T follicular helper cell (primary cell): ENCODE measurements at regions not wholly inside any gene's neighbourhood (a gene's known extent, or its start where the extent isn't known, plus 50 kb on each side); places are given as distances from the start of the nearest gene placed in this dataset.
"Not testable (repeated sequence)": the region's sequence is repeated elsewhere in the genome, so short reads cannot be mapped to it uniquely, and the experiment has no call there.

Experiments used
- DNase-seq: peaks from one replicate; pipeline ENCODE4 v3.0.0-alpha.2; 2020; ENCODE audit warnings: low read depth

- no peak for DNase-seq
These were observed 272.0 kb upstream of the RGMA start for GRCh38 chr15:93360976-93361375.

DNA sequence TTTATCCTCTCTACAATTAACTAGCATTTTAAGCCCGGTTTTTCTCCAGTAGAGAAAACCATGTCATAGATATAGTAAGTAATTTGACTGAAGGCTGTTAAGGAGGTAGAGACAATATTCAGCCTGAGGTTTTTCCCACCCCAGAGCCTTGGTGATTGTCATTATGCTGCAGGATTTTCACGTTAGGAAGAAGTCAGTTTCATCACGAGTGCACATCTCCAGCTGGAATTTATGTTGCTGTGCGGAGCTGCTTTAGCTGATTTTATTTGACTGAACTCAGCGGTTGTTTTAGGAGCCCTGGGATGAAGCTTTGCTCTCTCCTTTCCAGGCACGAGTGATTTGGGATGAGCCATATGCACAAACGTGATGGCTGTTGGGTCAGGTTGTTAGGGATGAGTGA lies 271.3 kb upstream of the RGMA start:
- DNase-seq = no peak

- no peak for DNase-seq
These were observed 270.6 kb upstream of the RGMA start for GRCh38 chr15:93359425-93360131.

DNA sequence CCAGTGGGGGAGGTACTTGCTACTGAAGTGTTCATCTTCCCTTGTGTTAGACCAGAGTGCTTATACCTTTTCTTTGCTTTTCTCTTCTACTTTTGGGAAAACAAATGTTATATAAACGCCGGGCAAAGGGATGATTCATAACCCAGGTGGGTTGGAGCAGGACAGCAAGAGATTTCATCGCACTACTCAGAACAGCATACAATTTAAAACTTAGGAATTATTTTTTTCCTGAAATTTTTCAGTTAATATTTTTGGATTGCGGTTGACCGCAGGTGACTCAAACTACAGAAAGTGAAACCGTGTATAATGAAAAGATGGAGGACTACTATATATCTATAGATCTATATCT lies 270.0 kb upstream of the RGMA start:
- DNase-seq = no peak

DNA sequence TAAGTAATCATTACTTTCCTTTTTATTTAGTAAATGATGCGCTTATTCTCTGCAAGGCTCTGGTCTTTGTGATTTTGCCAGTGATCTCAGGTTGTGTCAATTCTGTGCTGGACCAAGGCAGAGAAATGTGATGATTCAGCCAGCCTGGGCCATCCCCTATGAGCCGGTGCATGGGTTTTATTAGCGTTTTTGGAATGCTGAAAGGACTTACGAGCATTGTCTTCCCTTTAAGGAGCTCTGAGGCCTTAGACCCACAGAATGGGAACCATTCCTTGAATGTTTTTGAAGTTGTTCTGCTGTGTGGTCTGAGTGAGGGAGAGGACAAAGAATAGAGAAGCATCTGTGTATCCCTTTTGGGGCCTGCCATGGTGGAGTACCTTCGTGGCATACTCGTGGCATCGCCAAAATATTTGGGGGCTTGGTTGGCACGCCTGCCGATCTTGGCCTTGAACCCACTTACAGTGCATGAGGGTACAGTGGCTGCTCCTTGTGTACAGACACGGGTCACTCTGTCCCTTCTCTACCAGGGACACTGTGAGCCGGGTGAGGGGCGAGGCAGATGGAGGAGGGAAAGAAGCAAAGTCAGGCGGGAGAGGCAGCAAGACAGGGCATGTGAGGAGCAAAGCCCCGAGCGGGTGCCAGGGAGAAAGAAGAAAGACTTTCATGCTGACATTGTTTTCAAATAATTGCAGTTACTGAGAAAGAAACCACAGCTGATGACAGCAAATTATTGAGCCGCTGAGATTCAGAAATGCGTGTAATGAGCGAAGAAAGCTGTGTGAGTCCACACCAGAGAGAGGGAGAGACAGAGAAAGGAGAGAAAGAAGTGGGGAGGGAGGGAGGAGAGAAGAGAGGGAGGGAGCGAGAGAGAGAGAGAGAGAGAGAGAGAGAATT lies 269.4 kb upstream of the RGMA start:
- no peak for DNase-seq

GRCh38 chr15:93348711-93349545 lies 259.9 kb upstream of the RGMA start:
- no peak for DNase-seq

DNA sequence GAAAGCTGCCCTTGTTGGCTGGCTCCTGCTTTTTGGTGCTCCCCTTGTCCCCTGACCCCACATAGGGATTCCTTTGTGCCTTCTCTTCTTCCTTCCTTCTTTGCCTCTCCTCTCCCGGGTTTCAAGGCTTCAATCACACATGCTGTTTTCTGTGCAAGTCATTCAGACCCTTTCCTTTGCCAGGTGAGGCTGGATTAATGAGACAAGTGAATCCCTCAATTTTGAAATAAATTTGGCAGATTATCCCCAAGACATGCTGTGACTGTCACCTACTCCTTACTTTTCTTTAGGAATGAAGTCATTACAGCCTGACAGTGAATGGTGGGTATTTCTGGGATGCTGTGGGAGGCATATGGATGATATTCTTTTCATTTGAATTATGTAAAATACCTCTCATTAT lies 259.0 kb upstream of the RGMA start:
- DNase-seq = no peak

DNA sequence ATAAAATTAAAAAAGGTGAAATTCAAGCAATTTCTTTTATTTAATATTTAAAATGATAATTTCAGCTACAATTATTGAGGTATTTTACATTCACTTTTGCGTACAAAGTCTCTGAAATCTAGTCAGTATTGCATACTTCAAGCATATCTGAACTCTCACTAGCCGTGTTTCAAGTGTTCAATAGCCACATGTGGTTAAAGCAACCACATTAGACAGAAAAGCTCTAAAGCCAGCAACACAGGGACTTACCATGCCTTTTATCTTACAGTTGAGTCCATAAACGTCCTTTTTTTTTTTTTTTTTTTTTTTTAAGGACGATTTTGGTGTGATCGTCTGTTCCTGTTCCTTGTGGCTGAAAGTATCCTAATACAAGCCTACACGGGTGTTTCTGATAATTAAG lies 257.0 kb upstream of the RGMA start:
- no peak for DNase-seq

DNA sequence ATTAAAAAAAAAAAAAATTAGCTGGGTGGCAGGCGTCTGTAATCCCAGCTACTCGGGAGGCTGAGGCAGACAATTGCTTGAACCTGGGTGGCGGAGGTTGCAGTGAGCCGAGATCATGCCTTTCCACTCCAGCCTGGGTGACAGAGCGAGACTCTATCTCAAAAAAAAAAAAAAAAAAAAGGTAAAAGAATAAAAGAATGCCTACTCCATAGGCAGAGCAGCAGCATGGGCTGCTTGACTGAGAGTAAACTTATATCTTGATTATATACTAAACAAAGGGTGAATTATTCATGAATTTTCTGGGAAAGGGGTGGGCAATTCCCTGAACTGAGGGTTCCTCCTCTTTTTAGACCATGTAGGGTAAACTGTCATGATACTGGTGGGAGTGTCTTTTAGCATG lies 254.4 kb upstream of the RGMA start:
- DNase-seq = not testable (repeated sequence)

- DNase-seq = no peak
These were observed 252.2 kb upstream of the RGMA start for GRCh38 chr15:93341164-93341563.

GRCh38 chr15:93340406-93340805 lies 251.4 kb upstream of the RGMA start:
- DNase-seq = no peak

DNA sequence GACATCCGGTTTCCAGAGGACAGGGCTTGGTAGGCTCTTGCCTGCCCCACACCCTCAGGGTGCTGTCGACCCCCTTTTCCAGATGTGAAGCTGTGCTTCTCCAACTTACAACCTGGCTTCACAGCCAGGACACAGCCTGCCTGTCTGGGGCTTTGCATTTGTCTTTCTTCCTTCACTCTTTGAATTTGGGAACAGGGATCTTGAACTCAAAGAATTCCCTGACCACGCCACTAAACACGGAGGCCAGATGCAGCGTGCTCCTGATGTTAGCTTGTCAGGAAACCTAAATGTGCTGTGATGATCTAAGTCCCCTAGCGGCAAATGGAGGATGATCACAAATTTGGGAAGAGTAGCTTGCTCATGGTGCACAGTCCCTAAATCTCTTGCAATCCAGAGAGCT lies 244.8 kb upstream of the RGMA start:
- DNase-seq = no peak

GRCh38 chr15:93333126-93333525 lies 244.1 kb upstream of the RGMA start:
- not testable (repeated sequence) for DNase-seq

GRCh38 chr15:93332168-93332553 lies 243.2 kb upstream of the RGMA start:
- no peak for DNase-seq

DNA sequence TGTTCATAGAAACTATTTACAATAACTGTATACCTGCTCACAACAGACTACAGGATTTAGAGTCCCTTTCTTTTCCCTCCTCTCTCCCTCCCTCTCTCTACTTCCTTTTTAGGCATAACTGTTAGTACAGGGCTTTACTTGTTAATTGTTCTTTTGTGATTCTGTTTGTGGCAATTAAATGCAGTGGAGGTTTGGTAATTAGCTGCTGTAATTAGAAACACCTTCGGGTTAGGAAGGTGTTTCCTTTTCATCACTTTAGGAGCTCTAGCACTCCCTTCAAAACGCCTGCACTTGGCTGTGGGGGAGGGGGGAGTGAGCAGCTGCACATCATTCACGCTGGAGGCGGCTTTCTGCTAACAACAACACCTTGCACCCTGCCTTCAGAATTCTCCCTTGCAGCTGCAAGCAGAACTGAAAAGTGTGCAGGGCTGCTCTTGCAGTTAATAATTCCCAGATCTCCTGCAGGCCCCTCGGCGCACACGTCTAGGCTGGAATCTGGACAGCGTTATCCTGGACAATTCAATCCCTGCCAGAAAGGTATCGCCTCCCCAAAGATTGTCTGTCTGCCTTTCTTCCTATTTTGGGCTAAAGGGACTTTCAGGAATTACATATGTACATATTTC lies 242.6 kb upstream of the RGMA start:
- DNase-seq = no peak

DNA sequence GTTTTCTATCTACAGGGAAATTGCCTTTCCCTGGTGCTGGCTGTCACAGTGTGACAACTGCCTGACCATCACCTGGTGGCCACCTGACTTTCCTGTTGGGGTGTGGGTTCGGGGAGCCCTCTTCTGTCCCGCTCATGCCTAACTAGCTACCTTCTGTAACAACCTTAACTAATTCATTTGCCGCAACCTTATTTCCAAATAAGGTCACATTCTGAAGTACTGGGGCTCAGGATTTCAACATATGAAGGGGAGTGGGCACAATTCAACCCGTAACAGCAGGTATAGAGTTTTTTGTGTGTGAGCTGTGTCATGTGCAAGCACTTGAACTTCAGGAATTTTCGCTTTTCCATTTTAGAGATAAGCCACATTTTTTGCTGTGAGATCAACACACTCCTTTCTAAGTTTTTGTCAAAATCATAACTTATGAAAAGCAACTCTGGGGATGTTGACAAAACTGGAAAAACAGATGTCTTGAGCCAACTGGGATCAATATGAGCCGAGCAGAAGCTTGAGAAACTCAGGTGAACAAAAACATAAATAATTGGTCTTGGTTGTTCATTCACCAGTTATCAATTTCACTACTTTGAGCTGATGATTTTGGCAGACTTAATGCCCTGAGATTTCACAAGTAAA lies 242.0 kb upstream of the RGMA start:
- no peak for DNase-seq

GRCh38 chr15:93327364-93327763 lies 238.4 kb upstream of the RGMA start:
- DNase-seq = no peak

DNA sequence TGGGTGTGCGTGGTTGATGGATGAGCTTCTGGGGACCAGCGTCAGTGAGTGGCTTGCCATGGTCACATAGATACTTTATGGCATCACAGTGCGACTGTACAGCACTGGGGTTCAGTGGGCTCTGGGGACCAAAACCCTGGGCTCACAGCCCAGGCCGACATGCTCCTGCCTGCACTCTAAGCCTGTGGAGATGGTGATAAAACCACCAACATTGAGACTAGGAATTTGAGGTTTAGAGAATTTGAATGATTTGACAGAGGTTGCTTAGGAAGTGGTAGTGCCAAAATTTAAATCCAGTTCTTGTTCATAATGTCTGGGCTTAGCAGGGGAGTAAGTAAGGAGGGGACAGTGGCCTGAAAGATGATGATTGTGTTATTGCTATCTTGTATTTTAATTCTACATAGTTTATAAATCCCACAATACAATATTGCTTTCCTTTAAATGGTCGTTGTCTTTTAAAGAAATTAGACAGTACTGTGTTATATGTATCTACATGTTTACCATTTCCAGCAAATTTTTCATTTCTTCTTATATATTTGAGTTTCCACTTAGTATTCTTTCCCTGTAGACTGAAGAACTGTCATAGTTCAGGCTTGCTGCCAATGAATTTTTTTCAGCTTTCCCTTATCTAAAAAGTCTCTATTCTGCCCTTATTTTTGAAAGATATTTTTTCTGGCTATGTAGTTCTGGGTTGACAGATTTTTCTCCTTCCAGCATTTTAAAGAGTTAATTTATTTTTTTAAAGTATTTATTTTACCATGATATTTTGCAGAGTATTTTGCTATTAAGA lies 235.4 kb upstream of the RGMA start:
- no peak for DNase-seq

- DNase-seq = no peak
These were observed 232.9 kb upstream of the RGMA start for GRCh38 chr15:93321881-93322282.

DNA sequence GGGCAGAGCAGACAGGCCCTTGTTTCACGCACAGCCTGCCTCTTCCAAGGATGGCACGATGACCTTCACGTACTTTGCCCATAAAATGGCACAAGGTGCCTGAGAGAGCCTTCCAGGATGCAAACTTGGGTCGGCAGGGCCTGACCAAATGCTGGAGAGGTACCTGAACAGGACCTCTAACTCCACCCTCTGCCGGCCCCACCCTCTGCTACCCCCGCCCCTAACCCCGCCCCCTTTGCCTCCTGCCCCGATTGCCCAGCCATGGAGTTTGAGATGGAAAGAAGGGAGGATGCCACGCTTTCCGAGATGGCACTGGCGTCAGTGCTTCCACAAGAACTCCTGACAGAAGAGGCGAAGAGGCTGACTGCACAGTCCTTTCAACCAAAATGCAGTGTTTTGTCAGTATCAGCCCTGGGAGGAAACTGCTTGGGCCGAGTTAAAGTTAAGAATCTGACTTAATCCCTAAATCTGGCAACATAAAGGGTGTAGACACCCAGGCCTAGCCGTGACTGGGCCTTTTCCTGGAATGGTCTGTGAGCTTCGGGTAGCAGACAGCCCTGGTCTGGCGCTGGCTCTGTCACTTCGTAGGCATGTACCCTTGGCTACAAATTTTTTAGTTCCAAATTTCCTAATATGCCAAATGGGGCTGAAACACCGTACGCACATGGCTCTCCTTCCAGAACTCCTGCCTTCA lies 230.3 kb upstream of the RGMA start:
- DNase-seq = no peak
